Pancreas (tissue), 10 donors: ENCODE measurements at regions not wholly inside any gene's neighbourhood (a gene's known extent, or its start where the extent isn't known, plus 50 kb on each side); places are given as distances from the start of the nearest gene placed in this dataset.

Experiments used
- ATAC-seq, 4 donors: fragments of 200-7000 bp; cut with Tn5 transposase; one replicate each; pipeline versions ENCODE4 v1.8.0 to v1.9.1; 2020; ENCODE audit warnings: mild to moderate bottlenecking in 4 of 4, moderate library complexity in 4 of 4
- DNase-seq, 6 donors: peaks; one replicate each; pipeline ENCODE4 v3.0.0-alpha.2; 2020
- FAIRE-seq: peaks from 2 replicates; lab custom pipeline; 2012; peaks lifted over from hg19 to GRCh38; lab: Jason Lieb, UNC
- H3K27ac ChIP-seq, 4 donors: fragments of 200-600 bp; sonication (generic); 1 replicate in 3 of 4; 2 replicates in 1 of 4; pipeline versions ENCODE4 v1.5.0 to v1.8.0; 2020
- H3K27me3 ChIP-seq, 4 donors: fragments of 200-600 bp; one replicate each; pipeline ENCODE4 v1.8.0; 2021
- H3K36me3 ChIP-seq, 3 donors: fragments of 200-600 bp; sonication (generic) in 1 of 3; one replicate each; pipeline versions ENCODE4 v1.5.0 to v1.8.0; 2020 to 2021
- H3K4me1 ChIP-seq, 3 donors: fragments of 200-600 bp; one replicate each; pipeline ENCODE4 v1.8.0; 2021
- H3K4me3 ChIP-seq, 4 donors: fragments of 200-600 bp; sonication (generic) in 2 of 4; one replicate each; pipeline versions ENCODE4 v1.5.0 to v1.8.0; 2020 to 2021
- H3K9me3 ChIP-seq, 4 donors: fragments of 200-600 bp; one replicate each; pipeline ENCODE4 v1.8.0; 2021
- CTCF ChIP-seq, 4 donors: fragments of 200-600 bp; sonication (generic) in 3 of 4; IDR thresholded peaks; one replicate each; pipeline versions ENCODE4 v1.5.0 to v1.8.0; 2021; ENCODE audit warnings: antibody characterized with exemption in 4 of 4
- WGBS, 2 donors: extraction: QIAGEN DNeasy Blood & Tissue Kit; methylation state at CpG; one replicate each; pipeline ENCODE4 v1.1.7; 2013; 5-methylcytosine and 5-hydroxymethylcytosine counted together
- intact Hi-C, 3 donors: fragments of 100-400 bp; cut with DNase I; formaldehyde crosslinking; loops; one replicate each; pipeline versions ENCODE4 v1.11.1 to v1.14.2; 2022
- donor health status: healthy with polysubstance abuse.
- donor health status: DM: no; HTN: no; CAD: no; lungs with moderate emphysema.
- donor health status: DM: no; HTN: no; CAD: no.
- donor health status: control.
- donor health status: control.
- donor health status: Bipolar disorder and iron deficiency.
- donor health status: DM: yes; HTN: yes; CAD: no.
- donor health status: DM: no; HTN: no; CAD: no.
- donor health status: DM: no; HTN: no; CAD: no.
- donor health status: DM: yes; HTN: yes; CAD: no.

GRCh38 chr3:159892801-159893200, 95.8 kb upstream of the IL12A start:
- Histone ChIP-seq H3K4me1 (peaks cover 0 to 4% (median 0%) of the 10 kb centered on the region in 3 donors), H3K9me3 (no peaks in the 10 kb centered on the region), H3K36me3 (no peaks in the 10 kb centered on the region), H3K4me3 (no peak overlapping the region), H3K27me3 (no peaks in the 10 kb centered on the region), H3K27ac (no peak overlapping the region)
- WGBS, 2 donors = 52 to 60% methylated on average over 1 of the region's 1 CpG
- FAIRE-seq (no peak), DNase-seq (no peak), ATAC-seq (no peak)
- intact Hi-C loops = no loop called here
- TF ChIP-seq CTCF (IDR thresholded peaks at IDR 0.05) = no peak

GRCh38 chr3:159894386-159894785, 94.2 kb upstream of the IL12A start:
- Histone ChIP-seq H3K36me3 (no peaks in the 10 kb centered on the region), H3K4me1 (peaks cover 0 to 4% (median 0%) of the 10 kb centered on the region in 3 donors), H3K27me3 (no peaks in the 10 kb centered on the region), H3K9me3 (no peaks in the 10 kb centered on the region), H3K27ac (no peak overlapping the region), H3K4me3 (no peak overlapping the region)
- no peak for TF ChIP-seq CTCF (IDR thresholded peaks at IDR 0.05)
- intact Hi-C loops = no loop called here
- FAIRE-seq (no peak), DNase-seq (no peak), ATAC-seq (no peak)
- WGBS, 2 donors = 57 to 65% methylated on average over 4 of the region's 4 CpGs

DNA sequence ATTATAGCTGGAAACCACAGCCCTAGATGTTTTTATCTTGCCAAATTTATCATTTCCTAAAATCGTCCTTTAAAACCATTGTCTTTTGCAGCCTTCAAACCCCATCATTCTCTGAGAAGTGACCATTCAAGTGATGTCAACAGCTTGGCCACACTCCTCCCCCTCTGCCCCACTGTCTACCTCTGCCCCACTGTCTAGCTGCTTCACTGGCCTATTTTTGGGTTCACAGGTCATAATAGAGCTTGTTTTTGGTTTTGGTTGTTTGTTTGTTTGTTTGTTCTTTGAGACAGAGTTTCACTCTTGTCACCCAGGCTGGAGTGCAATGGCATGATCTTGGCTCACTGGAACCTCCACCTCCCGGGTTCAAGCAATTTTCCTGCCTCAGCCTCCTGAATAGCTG, 93.2 kb upstream of the IL12A start:
- 55 to 57% methylated on average over 2 of the region's 2 CpGs for whole genome bisulfite sequencing, 2 donors
- no peak for TF ChIP-seq CTCF (IDR thresholded peaks at IDR 0.05)
- H3K36me3 ChIP-seq = no peaks in the 10 kb centered on the region
- FAIRE-seq (no peak), ATAC-seq (no peak), DNase-seq (no peak)
- no peaks in the 10 kb centered on the region for H3K27me3 ChIP-seq
- intact Hi-C loops = no loop called here
- H3K4me1 ChIP-seq = peaks cover 0 to 4% (median 0%) of the 10 kb centered on the region in 3 donors
- H3K4me3 ChIP-seq = no peak overlapping the region
- H3K9me3 ChIP-seq = no peaks in the 10 kb centered on the region
- H3K27ac ChIP-seq = no peak overlapping the region

- FAIRE-seq = no peak
- no peak for DNase-seq
- WGBS, 2 donors = 84 to 89% methylated on average over 1 of the region's 1 CpG
- H3K4me3 ChIP-seq = no peak overlapping the region
- no peaks in the 10 kb centered on the region for H3K9me3 ChIP-seq
- peaks cover 0 to 4% (median 0%) of the 10 kb centered on the region in 3 donors for H3K4me1 ChIP-seq
- no peak for TF ChIP-seq CTCF (IDR thresholded peaks at IDR 0.05)
- H3K36me3 ChIP-seq = no peaks in the 10 kb centered on the region
- no peak for ATAC-seq
- H3K27me3 ChIP-seq = no peaks in the 10 kb centered on the region
- H3K27ac ChIP-seq = no peak overlapping the region
- intact Hi-C loops = no loop called here
Measured at GRCh38 chr3:159896543-159896942, 92.1 kb upstream of the IL12A start.

DNA sequence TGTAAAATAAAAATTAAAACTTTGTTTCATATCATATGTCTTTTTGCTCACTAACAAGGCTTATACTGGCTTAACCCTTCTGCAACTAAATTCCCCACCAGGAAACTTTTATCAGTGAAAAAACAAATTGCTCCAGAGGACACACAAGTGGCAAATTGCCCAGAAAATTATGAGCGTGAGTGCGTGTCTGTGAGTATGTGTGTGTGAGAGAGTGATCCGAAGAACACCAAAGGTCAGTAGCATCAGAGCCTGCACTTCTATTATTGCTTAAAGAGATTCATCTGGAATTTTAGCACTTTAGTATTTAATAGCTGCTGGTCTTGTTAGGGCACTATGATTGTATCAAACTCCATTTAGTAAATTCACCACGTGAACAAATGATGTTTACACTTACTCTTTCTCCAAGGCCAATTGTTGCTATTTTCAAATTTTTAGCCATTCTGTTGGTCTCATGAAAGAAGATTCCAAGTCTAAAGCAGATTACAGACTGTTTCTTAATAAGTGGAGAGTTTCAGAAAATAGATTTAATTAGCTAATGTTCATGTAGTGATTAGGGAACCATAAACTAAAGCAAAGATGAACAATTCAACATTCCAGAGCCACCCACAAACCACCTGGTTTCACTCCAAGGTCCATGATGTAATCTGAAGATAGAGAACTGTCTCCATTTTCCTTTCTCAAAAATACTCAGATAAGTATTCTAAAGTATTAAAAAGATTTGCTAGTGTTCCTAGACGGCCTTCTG, 91.1 kb upstream of the IL12A start:
- DNase-seq (no peak), ATAC-seq (no peak), FAIRE-seq (no peak)
- 23 to 26% methylated on average over 5 of the region's 5 CpGs for WGBS, 2 donors
- H3K4me3 ChIP-seq = no peak overlapping the region
- intact Hi-C loops = no loop called here
- no peak overlapping the region for H3K27ac ChIP-seq
- H3K27me3 ChIP-seq = no peaks in the 10 kb centered on the region
- TF ChIP-seq CTCF (IDR thresholded peaks at IDR 0.05) = no peak
- no peaks in the 10 kb centered on the region for H3K9me3 ChIP-seq
- H3K36me3 ChIP-seq = no peaks in the 10 kb centered on the region
- H3K4me1 ChIP-seq = peaks cover 0 to 4% (median 0%) of the 10 kb centered on the region in 3 donors
